WERI-Rb-1 (cell line): ENCODE measurements at regions not wholly inside any gene's neighbourhood (a gene's known extent, or its start where the extent isn't known, plus 50 kb on each side); places are given as distances from the start of the nearest gene placed in this dataset.

Source experiments
- DNase-seq: peaks from one replicate; pipeline ENCODE4 v3.0.0-alpha.2; 2020
- H3K27ac ChIP-seq: fragments of 250-450 bp; sonication (Bioruptor Pico); 2 replicates; pipeline ENCODE4 v1.5.1; 2020; ENCODE audit warnings: mild to moderate bottlenecking, moderate library complexity
- H3K27me3 ChIP-seq: fragments of 250-450 bp; sonication (Bioruptor Pico); 2 replicates; pipeline ENCODE4 v1.5.1; 2021; ENCODE audit warnings: mild to moderate bottlenecking, low read depth, moderate library complexity; ENCODE audit not compliant: insufficient read depth, severe bottlenecking
- H3K36me3 ChIP-seq: fragments of 250-450 bp; sonication (Bioruptor Pico); 2 replicates; pipeline ENCODE4 v1.5.1; 2020; ENCODE audit warnings: mild to moderate bottlenecking, moderate library complexity
- H3K4me3 ChIP-seq: 2 replicates; pipeline ENCODE4 v1.5.1; 2011; ENCODE audit warnings: low read depth, mild to moderate bottlenecking, control low read depth, low read length
- H3K9me3 ChIP-seq: fragments of 250-450 bp; sonication (Bioruptor Pico); 2 replicates; pipeline ENCODE4 v1.5.1; 2021; ENCODE audit warnings: mild to moderate bottlenecking, moderate library complexity; ENCODE audit not compliant: severe bottlenecking
- CTCF ChIP-seq: IDR thresholded peaks from 2 replicates; pipeline ENCODE4 v1.5.1; 2011; ENCODE audit warnings: low read depth, mild to moderate bottlenecking, control low read depth, inconsistent platforms, low read length

DNA sequence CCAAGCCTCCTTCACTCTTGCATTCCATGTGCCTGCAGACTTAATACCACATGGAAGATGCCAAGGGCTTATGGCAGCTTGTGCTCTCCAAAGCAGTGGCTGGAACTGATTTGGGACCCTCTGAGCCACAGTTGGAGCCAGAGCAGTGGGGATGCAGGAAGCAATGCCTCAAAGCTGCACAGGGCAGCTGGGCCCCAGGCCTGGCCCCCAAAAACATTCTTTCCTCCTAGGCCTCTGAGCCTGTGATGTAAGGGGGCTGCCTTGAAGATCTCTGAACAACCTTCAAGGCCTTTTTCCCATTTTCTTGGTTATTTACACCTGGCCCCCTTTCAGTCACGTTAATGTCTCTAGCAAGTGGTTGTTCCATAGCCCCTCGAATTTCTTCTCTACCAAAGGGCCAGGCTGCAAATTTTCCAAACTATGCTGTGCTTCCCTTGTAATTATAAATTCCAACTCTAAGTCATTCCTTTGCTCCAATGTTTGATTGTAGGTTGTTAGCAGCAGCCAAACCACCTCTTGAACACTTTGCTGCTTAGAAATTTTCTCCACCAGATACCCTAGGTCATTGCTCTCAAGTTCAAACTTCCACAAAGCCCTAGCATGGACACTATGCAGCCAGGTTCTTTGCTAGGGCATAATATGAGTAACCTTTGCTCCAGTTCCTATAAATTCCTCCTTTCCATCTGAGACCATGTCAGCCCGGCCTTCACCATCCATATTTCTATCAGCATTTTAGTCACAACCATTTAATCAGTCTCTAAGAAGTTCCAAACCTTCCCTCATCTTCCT is 245.0 kb upstream of the RBBP8 start:
- no peak for DNase-seq
- Histone ChIP-seq H3K27me3 (peaks cover 66% of the 10 kb centered on the region), H3K9me3 (peaks cover 3% of the 10 kb centered on the region), H3K36me3 (no peaks in the 10 kb centered on the region), H3K27ac (no peak overlapping the region), H3K4me3 (no peak overlapping the region)
- TF ChIP-seq CTCF, result no peak

DNA sequence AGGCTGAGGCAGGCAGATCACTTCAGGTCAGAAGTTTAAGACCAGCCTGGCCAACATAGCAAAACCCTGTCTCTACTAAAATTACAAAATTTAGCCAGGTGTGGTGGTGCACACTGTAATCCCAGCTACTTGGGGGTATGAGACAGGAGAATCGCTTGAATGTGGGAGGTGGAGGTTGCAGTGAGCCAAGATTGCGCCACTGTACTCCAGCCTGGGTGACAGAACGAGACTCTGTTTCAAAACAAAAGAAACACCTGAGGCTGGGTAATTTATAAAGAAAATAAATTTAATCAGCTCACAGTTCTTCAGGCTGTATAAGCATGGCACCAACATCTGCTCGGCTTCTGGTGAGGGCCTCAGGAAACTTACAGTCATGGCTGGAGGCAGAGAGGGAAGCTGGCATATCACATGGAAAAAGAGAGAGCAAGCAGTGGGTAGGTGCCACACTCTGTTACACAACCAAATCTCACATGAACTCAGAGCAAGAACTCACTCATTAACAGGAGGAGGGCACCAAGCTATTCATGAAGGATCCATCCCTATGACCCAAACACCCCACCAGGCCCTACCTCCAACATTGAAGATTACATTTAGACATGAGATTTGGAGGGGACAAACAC is 244.1 kb upstream of the RBBP8 start:
- no peak for TF ChIP-seq CTCF
- peaks cover 66% of the 10 kb centered on the region for H3K27me3 ChIP-seq
- H3K4me3 ChIP-seq, result no peak overlapping the region
- H3K9me3 ChIP-seq, result peaks cover 3% of the 10 kb centered on the region
- H3K36me3 ChIP-seq, result no peaks in the 10 kb centered on the region
- no peak overlapping the region for H3K27ac ChIP-seq
- no peak for DNase-seq

DNA sequence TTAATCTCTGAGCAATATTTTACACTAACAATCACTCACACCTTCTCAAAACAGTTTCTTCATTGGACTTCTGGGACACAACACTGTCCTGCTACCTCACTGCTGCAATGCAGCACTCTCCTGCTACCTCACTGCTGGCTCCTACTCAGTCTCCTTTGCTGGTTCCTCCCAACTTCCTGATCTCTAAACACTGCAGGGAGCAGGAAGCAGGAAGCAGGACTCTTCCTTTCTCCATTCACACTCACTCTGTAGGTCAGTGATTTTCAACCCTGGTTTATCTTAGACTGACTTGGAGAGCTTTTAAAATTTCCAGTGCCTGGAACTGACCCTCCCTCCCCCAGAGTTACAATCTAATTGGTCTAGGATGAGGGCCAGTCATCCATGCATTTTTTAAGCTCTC is 243.4 kb upstream of the RBBP8 start:
- H3K36me3 ChIP-seq, result no peaks in the 10 kb centered on the region

GRCh38 chr18:22690556-22690955 is 242.6 kb upstream of the RBBP8 start:
- no peak overlapping the region for H3K27ac ChIP-seq
- H3K27me3 ChIP-seq, result peaks cover 77% of the 10 kb centered on the region
- H3K4me3 ChIP-seq, result no peak overlapping the region
- DNase-seq, result no peak
- no peak for TF ChIP-seq CTCF
- H3K9me3 ChIP-seq, result peaks cover 3% of the 10 kb centered on the region
- H3K36me3 ChIP-seq, result no peaks in the 10 kb centered on the region

More for the DNA sequence above, 243.4 kb upstream of the RBBP8 start:
- TF ChIP-seq CTCF, result no peak
- H3K27me3 ChIP-seq, result peaks cover 74% of the 10 kb centered on the region
- H3K9me3 ChIP-seq, result peaks cover 3% of the 10 kb centered on the region
- no peak for DNase-seq
- H3K4me3 ChIP-seq, result no peak overlapping the region
- no peak overlapping the region for H3K27ac ChIP-seq

GRCh38 chr18:22691946-22692710 is 241.0 kb upstream of the RBBP8 start:
- H3K36me3 ChIP-seq, result no peaks in the 10 kb centered on the region
- H3K4me3 ChIP-seq, result no peak overlapping the region
- peaks cover 3% of the 10 kb centered on the region for H3K9me3 ChIP-seq
- no peak overlapping the region for H3K27ac ChIP-seq
- H3K27me3 ChIP-seq, result peaks cover 76% of the 10 kb centered on the region
- DNase-seq, result no peak
- TF ChIP-seq CTCF, result no peak
